Parathyroid adenoma (tissue), 2 donors: ENCODE measurements at regions not wholly inside any gene's neighbourhood (a gene's known extent, or its start where the extent isn't known, plus 50 kb on each side); places are given as distances from the start of the nearest gene placed in this dataset.

Experiments
- H2AFZ ChIP-seq: fragments of 300-600 bp; sonication (generic); one replicate; pipeline ENCODE4 v1.7.0; 2017; ENCODE audit warnings: antibody characterized with exemption, mild to moderate bottlenecking
- H3K27ac ChIP-seq: fragments of 300-600 bp; sonication (generic); one replicate; pipeline ENCODE4 v1.7.0; 2017
- H3K27me3 ChIP-seq: fragments of 300-600 bp; sonication (generic); one replicate; pipeline ENCODE4 v1.7.0; 2017; ENCODE audit warnings: low read length; ENCODE audit not compliant: control insufficient read depth, insufficient read depth
- H3K36me3 ChIP-seq: fragments of 300-600 bp; sonication (generic); one replicate; pipeline ENCODE4 v1.7.0; 2017; ENCODE audit warnings: low read length; ENCODE audit not compliant: control insufficient read depth, insufficient read depth
- H3K4me1 ChIP-seq: fragments of 300-600 bp; sonication (generic); one replicate; pipeline ENCODE4 v1.7.0; 2017; ENCODE audit warnings: control low read depth
- H3K4me2 ChIP-seq: fragments of 300-600 bp; sonication (generic); one replicate; pipeline ENCODE4 v1.7.0; 2017; ENCODE audit warnings: low read length
- H3K4me3 ChIP-seq: fragments of 300-600 bp; sonication (generic); one replicate; pipeline ENCODE4 v1.7.0; 2017; ENCODE audit warnings: low read depth, low read length
- H3K79me2 ChIP-seq: fragments of 300-600 bp; sonication (generic); one replicate; pipeline ENCODE4 v1.7.0; 2017; ENCODE audit warnings: control low read depth
- H3K9ac ChIP-seq: fragments of 300-600 bp; sonication (generic); one replicate; pipeline ENCODE4 v1.7.0; 2017; ENCODE audit warnings: mild to moderate bottlenecking
- H3K9me3 ChIP-seq: fragments of 300-600 bp; sonication (generic); one replicate; pipeline ENCODE4 v1.7.0; 2017; ENCODE audit warnings: low read length; ENCODE audit not compliant: control insufficient read depth
- CTCF ChIP-seq: fragments of 300-600 bp; sonication (generic); IDR thresholded peaks from one replicate; pipeline ENCODE4 v1.7.0; 2017; ENCODE audit warnings: antibody characterized with exemption, mild to moderate bottlenecking
- donor health status: primary hyperparathyroidism.

- no peaks in the 10 kb centered on the region for H3K4me1 ChIP-seq
- no peaks in the 10 kb centered on the region for H3K36me3 ChIP-seq
- no peak overlapping the region for H3K4me3 ChIP-seq
- H3K79me2 ChIP-seq = no peaks in the 10 kb centered on the region
- TF ChIP-seq CTCF = no peak
- H2AFZ ChIP-seq = no peak overlapping the region
- no peaks in the 10 kb centered on the region for H3K27me3 ChIP-seq
- H3K9ac ChIP-seq = no peak overlapping the region
- no peak overlapping the region for H3K4me2 ChIP-seq
- no peak overlapping the region for H3K27ac ChIP-seq
- H3K9me3 ChIP-seq = no peaks in the 10 kb centered on the region
Observed at GRCh38 chr2:221285148-221285547, 287.0 kb downstream of the EPHA4 start.

- Histone ChIP-seq H3K79me2 (no peaks in the 10 kb centered on the region), H3K36me3 (no peaks in the 10 kb centered on the region), H3K27me3 (no peaks in the 10 kb centered on the region), H3K27ac (no peak overlapping the region), H3K9me3 (no peaks in the 10 kb centered on the region), H3K4me1 (no peaks in the 10 kb centered on the region), H3K4me3 (no peak overlapping the region), H2AFZ (no peak overlapping the region), H3K4me2 (no peak overlapping the region), H3K9ac (no peak overlapping the region)
- no peak for TF ChIP-seq CTCF
Observed at GRCh38 chr2:221286406-221286805, 285.7 kb downstream of the EPHA4 start.

GRCh38 chr2:221289389-221289788 lies 282.7 kb downstream of the EPHA4 start:
- H3K27ac ChIP-seq = no peak overlapping the region

GRCh38 chr2:221289846-221290245 lies 282.3 kb downstream of the EPHA4 start:
- no peaks in the 10 kb centered on the region for H3K4me1 ChIP-seq
- TF ChIP-seq CTCF = no peak
- H3K9me3 ChIP-seq = no peaks in the 10 kb centered on the region
- H2AFZ ChIP-seq = no peak overlapping the region
- no peak overlapping the region for H3K4me2 ChIP-seq
- no peak overlapping the region for H3K9ac ChIP-seq
- no peaks in the 10 kb centered on the region for H3K27me3 ChIP-seq
- H3K79me2 ChIP-seq = no peaks in the 10 kb centered on the region
- no peak overlapping the region for H3K27ac ChIP-seq
- no peaks in the 10 kb centered on the region for H3K36me3 ChIP-seq
- no peak overlapping the region for H3K4me3 ChIP-seq

More at GRCh38 chr2:221289389-221289788, 282.7 kb downstream of the EPHA4 start:
- Histone ChIP-seq H3K79me2 (no peaks in the 10 kb centered on the region), H3K9ac (no peak overlapping the region), H3K4me2 (no peak overlapping the region), H2AFZ (no peak overlapping the region), H3K4me1 (no peaks in the 10 kb centered on the region), H3K9me3 (no peaks in the 10 kb centered on the region), H3K27me3 (no peaks in the 10 kb centered on the region), H3K4me3 (no peak overlapping the region), H3K36me3 (no peaks in the 10 kb centered on the region)
- TF ChIP-seq CTCF = no peak

GRCh38 chr2:221293949-221294742 lies 278.0 kb downstream of the EPHA4 start:
- no peak overlapping the region for H3K4me2 ChIP-seq
- H3K9ac ChIP-seq = no peak overlapping the region
- TF ChIP-seq CTCF = no peak
- no peaks in the 10 kb centered on the region for H3K36me3 ChIP-seq
- H3K4me3 ChIP-seq = no peak overlapping the region
- no peaks in the 10 kb centered on the region for H3K79me2 ChIP-seq
- H3K27ac ChIP-seq = no peak overlapping the region
- no peaks in the 10 kb centered on the region for H3K4me1 ChIP-seq
- H3K27me3 ChIP-seq = no peaks in the 10 kb centered on the region
- no peak overlapping the region for H2AFZ ChIP-seq
- no peaks in the 10 kb centered on the region for H3K9me3 ChIP-seq
